Astrocyte (in vitro differentiated cells and primary cell): ENCODE measurements at regions not wholly inside any gene's neighbourhood (a gene's known extent, or its start where the extent isn't known, plus 50 kb on each side); places are given as distances from the start of the nearest gene placed in this dataset.

ENCODE experiments used
- DNase-seq: peaks from one replicate; pipeline ENCODE4 v3.0.0-alpha.2; 2010; ENCODE audit warnings: low read depth
- FAIRE-seq: peaks from 2 replicates; lab custom pipeline; 2011; peaks lifted over from hg19 to GRCh38; lab: Jason Lieb, UNC
- H2AFZ ChIP-seq: 2 replicates; pipeline ENCODE4 v1.6.0; 2012; ENCODE audit warnings: low read depth, low read length, inconsistent platforms
- H3K27ac ChIP-seq: 2 replicates; pipeline ENCODE4 v1.5.1; 2011; ENCODE audit warnings: low read depth, low read length, inconsistent platforms
- H3K27me3 ChIP-seq: 2 replicates; pipeline ENCODE4 v1.6.0; 2011; ENCODE audit warnings: low read length, inconsistent platforms; ENCODE audit not compliant: insufficient read depth
- H3K36me3 ChIP-seq: 2 replicates; pipeline ENCODE4 v1.5.1; 2011; ENCODE audit warnings: low read length, inconsistent platforms; ENCODE audit not compliant: insufficient read depth
- H3K4me1 ChIP-seq: 2 replicates; pipeline ENCODE4 v1.5.1; 2011; ENCODE audit warnings: low read length, inconsistent platforms; ENCODE audit not compliant: insufficient read depth
- H3K4me2 ChIP-seq: 2 replicates; pipeline ENCODE4 v1.6.0; 2012; ENCODE audit warnings: low read length, inconsistent platforms
- H3K4me3 ChIP-seq: 2 replicates; pipeline ENCODE4 v1.5.1; 2011; ENCODE audit warnings: low read depth, mild to moderate bottlenecking, low read length, inconsistent platforms; ENCODE audit not compliant: insufficient read depth
- H3K79me2 ChIP-seq: 2 replicates; pipeline ENCODE4 v1.6.0; 2012; ENCODE audit warnings: mild to moderate bottlenecking, low read length, inconsistent platforms; ENCODE audit not compliant: insufficient read depth
- H3K9ac ChIP-seq: 2 replicates; pipeline ENCODE4 v1.6.0; 2012; ENCODE audit warnings: mild to moderate bottlenecking, low read length, inconsistent platforms
- H3K9me3 ChIP-seq: 2 replicates; pipeline ENCODE4 v1.5.1; 2012; ENCODE audit warnings: low read depth, mild to moderate bottlenecking, low read length, inconsistent platforms; ENCODE audit not compliant: insufficient read depth
- H4K20me1 ChIP-seq: 2 replicates; pipeline ENCODE4 v1.6.0; 2012; ENCODE audit warnings: low read length, inconsistent platforms; ENCODE audit not compliant: insufficient read depth
- H3K27ac Mint-ChIP-seq: one replicate; pipeline ENCODE4 v1.8.0; 2021; ENCODE audit warnings: mild to moderate bottlenecking, mixed read lengths; ENCODE audit not compliant: unreplicated experiment
- H3K27me3 Mint-ChIP-seq: one replicate; pipeline ENCODE4 v1.8.0; 2021; ENCODE audit warnings: low read depth, mixed read lengths; ENCODE audit not compliant: unreplicated experiment
- H3K36me3 Mint-ChIP-seq: one replicate; pipeline ENCODE4 v1.8.0; 2021; ENCODE audit warnings: low read depth, mixed read lengths; ENCODE audit not compliant: unreplicated experiment
- H3K4me1 Mint-ChIP-seq: one replicate; pipeline ENCODE4 v1.8.0; 2021; ENCODE audit warnings: low read depth, mixed read lengths; ENCODE audit not compliant: unreplicated experiment
- H3K4me3 Mint-ChIP-seq: one replicate; pipeline ENCODE4 v1.8.0; 2021; ENCODE audit warnings: mild to moderate bottlenecking, moderate library complexity, mixed read lengths; ENCODE audit not compliant: unreplicated experiment
- H3K9me3 Mint-ChIP-seq: one replicate; pipeline ENCODE4 v1.8.0; 2021; ENCODE audit warnings: mild to moderate bottlenecking, mixed read lengths; ENCODE audit not compliant: unreplicated experiment
- CTCF ChIP-seq: IDR thresholded peaks from 2 replicates; pipeline ENCODE4 v1.5.1; 2011; ENCODE audit warnings: low read depth, mild to moderate bottlenecking, inconsistent platforms, low read length, moderate library complexity; ENCODE audit not compliant: insufficient read depth
- EZH2 ChIP-seq: IDR thresholded peaks from 2 replicates; pipeline ENCODE4 v1.6.1; 2012; ENCODE audit warnings: mild to moderate bottlenecking, low read length, inconsistent platforms; ENCODE audit not compliant: insufficient read depth

DNA sequence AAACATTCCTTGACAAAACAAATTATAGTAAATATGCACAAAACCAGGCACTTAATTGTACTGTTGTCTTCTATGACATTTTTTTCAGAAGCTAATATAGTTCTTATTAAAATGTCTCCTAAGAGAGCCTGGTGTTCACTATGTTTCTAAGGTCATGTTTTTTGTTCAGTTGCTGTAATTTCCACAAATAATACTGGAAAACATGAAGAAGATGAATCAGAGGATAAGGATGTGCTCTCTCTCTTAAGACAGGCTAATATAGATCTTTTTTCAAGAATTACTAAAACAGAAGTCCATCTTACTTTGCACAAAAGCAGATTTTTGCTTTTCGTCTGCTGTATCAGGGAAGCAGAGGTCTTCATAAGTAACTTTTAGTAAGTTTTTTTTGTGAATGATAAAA lies 823.0 kb upstream of the NECTIN3 start:
- peaks cover 7% of the 10 kb centered on the region for H3K4me1 Mint-ChIP-seq
- no peak overlapping the region for H3K9ac ChIP-seq
- H3K4me3 ChIP-seq: no peak overlapping the region
- H2AFZ ChIP-seq: no peak overlapping the region
- H3K36me3 Mint-ChIP-seq: no peaks in the 10 kb centered on the region
- no peaks in the 10 kb centered on the region for H3K9me3 ChIP-seq
- TF ChIP-seq EZH2 (no peak), CTCF (no peak)
- no peak for FAIRE-seq
- H3K36me3 ChIP-seq: no peaks in the 10 kb centered on the region
- DNase-seq: no peak
- no peaks in the 10 kb centered on the region for H4K20me1 ChIP-seq
- no peak overlapping the region for H3K4me2 ChIP-seq
- no peaks in the 10 kb centered on the region for H3K4me1 ChIP-seq
- H3K79me2 ChIP-seq: no peaks in the 10 kb centered on the region
- no peak overlapping the region for H3K4me3 Mint-ChIP-seq
- H3K27ac ChIP-seq: no peak overlapping the region
- no peaks in the 10 kb centered on the region for H3K9me3 Mint-ChIP-seq
- H3K27me3 ChIP-seq: no peaks in the 10 kb centered on the region
- H3K27me3 Mint-ChIP-seq: no peaks in the 10 kb centered on the region
- H3K27ac Mint-ChIP-seq: no peak overlapping the region

DNA sequence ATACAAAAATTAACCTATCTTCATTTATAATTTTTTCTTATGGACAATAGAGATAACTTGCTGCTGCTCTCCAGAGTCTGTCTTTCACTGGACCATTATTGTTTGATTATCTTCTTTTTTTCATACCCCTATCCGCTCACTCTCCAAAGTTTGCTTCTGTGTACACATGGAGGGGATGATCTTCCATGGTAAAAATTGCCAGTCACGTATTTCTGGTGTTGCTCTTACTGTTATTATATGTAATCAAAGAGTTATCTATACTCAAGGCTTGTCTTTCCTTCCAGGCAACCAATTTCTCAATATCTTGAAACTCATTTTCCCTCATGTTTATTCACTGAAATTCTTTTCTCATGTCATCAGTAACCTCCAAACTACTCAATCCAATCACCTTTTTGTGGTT lies 817.8 kb upstream of the NECTIN3 start:
- Histone ChIP-seq H3K4me2 (no peak overlapping the region), H3K4me1 (no peaks in the 10 kb centered on the region), H3K79me2 (no peaks in the 10 kb centered on the region), H3K4me3 (no peak overlapping the region), H3K36me3 (no peaks in the 10 kb centered on the region), H2AFZ (no peak overlapping the region), H3K9ac (no peak overlapping the region), H3K27me3 (no peaks in the 10 kb centered on the region), H3K27ac (no peak overlapping the region), H3K9me3 (no peaks in the 10 kb centered on the region), H4K20me1 (no peaks in the 10 kb centered on the region)
- no peak overlapping the region for H3K27ac Mint-ChIP-seq
- TF ChIP-seq CTCF: no peak
- no peak for TF ChIP-seq EZH2
- peaks cover 4% of the 10 kb centered on the region for H3K4me1 Mint-ChIP-seq
- no peak overlapping the region for H3K4me3 Mint-ChIP-seq
- DNase-seq (no peak), FAIRE-seq (no peak)
- H3K27me3 Mint-ChIP-seq: no peaks in the 10 kb centered on the region
- no peaks in the 10 kb centered on the region for H3K36me3 Mint-ChIP-seq
- H3K9me3 Mint-ChIP-seq: peaks cover 2% of the 10 kb centered on the region

DNA sequence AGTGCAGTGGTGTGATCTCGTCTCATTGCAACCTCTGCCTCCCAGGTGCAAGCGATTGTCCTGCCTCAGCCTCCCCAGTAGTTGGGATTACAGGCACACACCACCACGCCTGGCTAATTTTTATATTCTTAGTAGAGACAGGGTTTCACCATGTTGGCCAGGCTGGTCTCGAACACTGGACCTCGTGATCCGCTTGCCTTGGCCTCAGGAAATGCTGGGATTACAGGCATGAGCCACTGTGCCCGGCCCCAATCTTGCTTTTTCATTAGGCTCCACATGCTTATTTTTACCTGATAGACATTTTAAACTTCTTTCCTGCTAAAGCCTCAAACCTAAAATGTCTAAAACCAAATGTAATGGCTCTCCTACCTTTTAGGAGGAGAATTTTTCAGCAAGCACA lies 817.0 kb upstream of the NECTIN3 start:
- no peak overlapping the region for H3K9ac ChIP-seq
- H3K27me3 ChIP-seq: no peaks in the 10 kb centered on the region
- TF ChIP-seq EZH2 (no peak), CTCF (no peak)
- no peaks in the 10 kb centered on the region for H4K20me1 ChIP-seq
- no peaks in the 10 kb centered on the region for H3K27me3 Mint-ChIP-seq
- no peak for DNase-seq
- H3K27ac ChIP-seq: no peak overlapping the region
- no peaks in the 10 kb centered on the region for H3K79me2 ChIP-seq
- H2AFZ ChIP-seq: no peak overlapping the region
- no peak overlapping the region for H3K27ac Mint-ChIP-seq
- no peaks in the 10 kb centered on the region for H3K36me3 ChIP-seq
- no peaks in the 10 kb centered on the region for H3K9me3 ChIP-seq
- H3K4me3 Mint-ChIP-seq: no peak overlapping the region
- H3K4me3 ChIP-seq: no peak overlapping the region
- H3K4me1 ChIP-seq: no peaks in the 10 kb centered on the region
- H3K36me3 Mint-ChIP-seq: no peaks in the 10 kb centered on the region
- no peaks in the 10 kb centered on the region for H3K4me1 Mint-ChIP-seq
- no peak for FAIRE-seq
- H3K9me3 Mint-ChIP-seq: peaks cover 2% of the 10 kb centered on the region
- no peak overlapping the region for H3K4me2 ChIP-seq
